ENCODE measurements at regions not wholly inside any gene's neighbourhood (a gene's known extent, or its start where the extent isn't known, plus 50 kb on each side); places are given as distances from the start of the nearest gene placed in this dataset.

DNA sequence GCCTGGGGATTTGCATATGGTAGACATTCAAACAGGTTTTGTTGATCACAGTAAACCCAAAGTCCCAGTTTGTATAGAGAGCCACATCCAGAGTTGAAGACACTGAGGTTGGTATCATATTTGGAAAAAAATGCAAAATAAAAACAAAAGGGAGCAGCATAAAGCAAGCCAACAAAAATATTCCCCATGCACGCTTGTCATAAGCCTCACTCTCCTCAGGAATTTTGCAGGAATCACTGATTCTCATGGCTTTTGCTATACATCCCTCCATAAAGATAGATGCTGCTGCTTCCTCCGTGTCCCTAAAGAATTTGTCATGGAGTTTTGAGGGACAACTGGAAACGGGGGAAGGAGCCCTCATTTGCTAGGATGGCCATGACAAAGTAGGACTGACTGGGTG, 108.8 kb upstream of the TCF4 start:
- TF ChIP-seq GATA2 (IDR thresholded peaks at IDR 0.05; ENCODE audit: low read depth, low read length) (no peak), GATA3 (IDR thresholded peaks at IDR 0.05; ENCODE audit: low read depth, low read length) (no peak)

Measured in SH-SY5Y (cell line).